ENCODE measurements at regions not wholly inside any gene's neighbourhood (a gene's known extent, or its start where the extent isn't known, plus 50 kb on each side); places are given as distances from the start of the nearest gene placed in this dataset.

DNA sequence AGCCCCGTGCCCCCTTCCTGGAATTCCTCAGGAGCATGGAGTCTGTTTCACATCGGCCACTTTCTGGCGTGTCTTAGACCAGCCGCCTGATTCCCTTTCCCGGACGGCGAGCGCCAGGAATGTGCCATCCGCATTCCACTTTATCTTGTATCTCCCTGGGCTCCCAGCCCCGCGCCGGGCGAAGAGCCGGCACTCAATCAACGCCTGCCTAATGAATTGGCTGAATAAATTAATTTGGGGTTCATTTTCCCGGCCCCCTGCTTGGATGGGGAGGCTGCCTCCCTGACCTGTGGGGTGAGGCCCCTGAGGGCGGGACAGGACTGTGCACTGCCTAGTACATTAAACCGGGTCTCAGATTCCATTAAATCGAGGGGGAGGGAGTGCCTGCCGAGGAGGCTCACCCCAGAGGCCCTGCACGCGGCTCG, 282.3 kb upstream of the TNRC6C start:
- TF ChIP-seq CTCF (IDR thresholded peaks at IDR 0.05): no peak
- no peak for TF ChIP-seq POLR2A (IDR thresholded peaks at IDR 0.05)
- TF ChIP-seq EP300 (IDR thresholded peaks at IDR 0.05): no peak

Measured in upper lobe of left lung (tissue), 4 donors.